ENCODE measurements at regions not wholly inside any gene's neighbourhood (a gene's known extent, or its start where the extent isn't known, plus 50 kb on each side); places are given as distances from the start of the nearest gene placed in this dataset.
A peak's percentile ranks its signal among the peaks of the same experiment; 100 is the strongest.
"Not testable (repeated sequence)": the region's sequence is repeated elsewhere in the genome, so short reads cannot be mapped to it uniquely, and the experiment has no call there.

- no peaks in the 10 kb centered on the region for H3K36me3 ChIP-seq (ENCODE audit: control insufficient read depth, insufficient read depth, low read length, severe bottlenecking)
- H3K9me3 ChIP-seq (ENCODE audit: control insufficient read depth, low read length): no peaks in the 10 kb centered on the region
- no peak overlapping the region for H3K4me3 ChIP-seq (ENCODE audit: low read length)
- no peak overlapping the region for H3K9ac ChIP-seq (ENCODE audit: low read length)
- H3K27me3 ChIP-seq (replicated peaks; ENCODE audit: control insufficient read depth, insufficient read depth, low read length): no peaks in the 10 kb centered on the region
- peaks cover 3% of the 10 kb centered on the region for H3K4me1 ChIP-seq (ENCODE audit: control insufficient read depth, insufficient read depth, low read length)
- DNase-seq (ENCODE audit: low read depth): no peak
Measured at GRCh38 chr6:147977851-147978465, 364.7 kb upstream of the SASH1 start.

- Histone ChIP-seq H3K4me3 (ENCODE audit: low read length) (no peak overlapping the region), H3K36me3 (ENCODE audit: control insufficient read depth, insufficient read depth, low read length, severe bottlenecking) (no peaks in the 10 kb centered on the region), H3K9ac (ENCODE audit: low read length) (no peak overlapping the region), H3K4me1 (ENCODE audit: control insufficient read depth, insufficient read depth, low read length) (no peaks in the 10 kb centered on the region), H3K27me3 (replicated peaks; ENCODE audit: control insufficient read depth, insufficient read depth, low read length) (no peaks in the 10 kb centered on the region), H3K9me3 (ENCODE audit: control insufficient read depth, low read length) (no peaks in the 10 kb centered on the region)
- no peak for DNase-seq (ENCODE audit: low read depth)
Measured at GRCh38 chr6:147979966-147980365, 362.7 kb upstream of the SASH1 start.

GRCh38 chr6:147983581-147984366, 358.9 kb upstream of the SASH1 start:
- no peak overlapping the region for H3K4me3 ChIP-seq (ENCODE audit: low read length)
- no peak overlapping the region for H3K9ac ChIP-seq (ENCODE audit: low read length)
- no peak for DNase-seq (ENCODE audit: low read depth)
- no peaks in the 10 kb centered on the region for H3K36me3 ChIP-seq (ENCODE audit: control insufficient read depth, insufficient read depth, low read length, severe bottlenecking)
- H3K9me3 ChIP-seq (ENCODE audit: control insufficient read depth, low read length): no peaks in the 10 kb centered on the region
- no peaks in the 10 kb centered on the region for H3K27me3 ChIP-seq (replicated peaks; ENCODE audit: control insufficient read depth, insufficient read depth, low read length)
- no peaks in the 10 kb centered on the region for H3K4me1 ChIP-seq (ENCODE audit: control insufficient read depth, insufficient read depth, low read length)

GRCh38 chr6:147986846-147987245, 355.8 kb upstream of the SASH1 start:
- no peak overlapping the region for H3K4me3 ChIP-seq (ENCODE audit: low read length)
- H3K9ac ChIP-seq (ENCODE audit: low read length): no peak overlapping the region
- H3K9me3 ChIP-seq (ENCODE audit: control insufficient read depth, low read length): peaks cover 3% of the 10 kb centered on the region
- no peak for DNase-seq (ENCODE audit: low read depth)
- no peaks in the 10 kb centered on the region for H3K27me3 ChIP-seq (replicated peaks; ENCODE audit: control insufficient read depth, insufficient read depth, low read length)
- H3K36me3 ChIP-seq (ENCODE audit: control insufficient read depth, insufficient read depth, low read length, severe bottlenecking): no peaks in the 10 kb centered on the region
- H3K4me1 ChIP-seq (ENCODE audit: control insufficient read depth, insufficient read depth, low read length): no peaks in the 10 kb centered on the region

- no peaks in the 10 kb centered on the region for H3K27me3 ChIP-seq (replicated peaks; ENCODE audit: control insufficient read depth, insufficient read depth, low read length)
- no peaks in the 10 kb centered on the region for H3K36me3 ChIP-seq (ENCODE audit: control insufficient read depth, insufficient read depth, low read length, severe bottlenecking)
- no peak overlapping the region for H3K4me3 ChIP-seq (ENCODE audit: low read length)
- H3K9ac ChIP-seq (ENCODE audit: low read length): no peak overlapping the region
- DNase-seq (ENCODE audit: low read depth): no peak
- H3K9me3 ChIP-seq (ENCODE audit: control insufficient read depth, low read length): peaks cover 6% of the 10 kb centered on the region
- H3K4me1 ChIP-seq (ENCODE audit: control insufficient read depth, insufficient read depth, low read length): no peaks in the 10 kb centered on the region
Measured at GRCh38 chr6:147990159-147990558, 352.5 kb upstream of the SASH1 start.

GRCh38 chr6:147991961-147992360, 350.7 kb upstream of the SASH1 start:
- H3K4me1 ChIP-seq (ENCODE audit: control insufficient read depth, insufficient read depth, low read length): no peaks in the 10 kb centered on the region
- no peak overlapping the region for H3K4me3 ChIP-seq (ENCODE audit: low read length)
- no peak overlapping the region for H3K9ac ChIP-seq (ENCODE audit: low read length)
- no peak for DNase-seq (ENCODE audit: low read depth)
- H3K36me3 ChIP-seq (ENCODE audit: control insufficient read depth, insufficient read depth, low read length, severe bottlenecking): no peaks in the 10 kb centered on the region
- H3K9me3 ChIP-seq (ENCODE audit: control insufficient read depth, low read length): peaks cover 6% of the 10 kb centered on the region
- H3K27me3 ChIP-seq (replicated peaks; ENCODE audit: control insufficient read depth, insufficient read depth, low read length): no peaks in the 10 kb centered on the region

- Histone ChIP-seq H3K9ac (ENCODE audit: low read length) (no peak overlapping the region), H3K36me3 (ENCODE audit: control insufficient read depth, insufficient read depth, low read length, severe bottlenecking) (no peaks in the 10 kb centered on the region), H3K9me3 (ENCODE audit: control insufficient read depth, low read length) (no peaks in the 10 kb centered on the region), H3K4me1 (ENCODE audit: control insufficient read depth, insufficient read depth, low read length) (no peaks in the 10 kb centered on the region), H3K27me3 (replicated peaks; ENCODE audit: control insufficient read depth, insufficient read depth, low read length) (no peaks in the 10 kb centered on the region), H3K4me3 (ENCODE audit: low read length) (no peak overlapping the region)
- DNase-seq (ENCODE audit: low read depth): no peak
Measured at GRCh38 chr6:147999001-147999540, 343.6 kb upstream of the SASH1 start.

GRCh38 chr6:148001844-148002642, 340.6 kb upstream of the SASH1 start:
- Histone ChIP-seq H3K27me3 (replicated peaks; ENCODE audit: control insufficient read depth, insufficient read depth, low read length) (no peaks in the 10 kb centered on the region), H3K9me3 (ENCODE audit: control insufficient read depth, low read length) (no peaks in the 10 kb centered on the region), H3K36me3 (ENCODE audit: control insufficient read depth, insufficient read depth, low read length, severe bottlenecking) (no peaks in the 10 kb centered on the region), H3K9ac (ENCODE audit: low read length) (no peak overlapping the region), H3K4me1 (ENCODE audit: control insufficient read depth, insufficient read depth, low read length) (no peaks in the 10 kb centered on the region), H3K4me3 (ENCODE audit: low read length) (no peak overlapping the region)
- peak; percentile 39 for DNase-seq (ENCODE audit: low read depth)

- H3K9me3 ChIP-seq (ENCODE audit: control insufficient read depth, low read length): no peaks in the 10 kb centered on the region
- H3K27me3 ChIP-seq (replicated peaks; ENCODE audit: control insufficient read depth, insufficient read depth, low read length): no peaks in the 10 kb centered on the region
- no peak overlapping the region for H3K9ac ChIP-seq (ENCODE audit: low read length)
- DNase-seq (ENCODE audit: low read depth): no peak
- no peaks in the 10 kb centered on the region for H3K4me1 ChIP-seq (ENCODE audit: control insufficient read depth, insufficient read depth, low read length)
- no peaks in the 10 kb centered on the region for H3K36me3 ChIP-seq (ENCODE audit: control insufficient read depth, insufficient read depth, low read length, severe bottlenecking)
- no peak overlapping the region for H3K4me3 ChIP-seq (ENCODE audit: low read length)
Measured at GRCh38 chr6:148004651-148005050, 338.0 kb upstream of the SASH1 start.

GRCh38 chr6:148005806-148006205, 336.8 kb upstream of the SASH1 start:
- H3K4me3 ChIP-seq (ENCODE audit: low read length): no peak overlapping the region
- H3K4me1 ChIP-seq (ENCODE audit: control insufficient read depth, insufficient read depth, low read length): no peaks in the 10 kb centered on the region
- no peaks in the 10 kb centered on the region for H3K36me3 ChIP-seq (ENCODE audit: control insufficient read depth, insufficient read depth, low read length, severe bottlenecking)
- no peaks in the 10 kb centered on the region for H3K9me3 ChIP-seq (ENCODE audit: control insufficient read depth, low read length)
- H3K9ac ChIP-seq (ENCODE audit: low read length): no peak overlapping the region
- no peaks in the 10 kb centered on the region for H3K27me3 ChIP-seq (replicated peaks; ENCODE audit: control insufficient read depth, insufficient read depth, low read length)
- no peak for DNase-seq (ENCODE audit: low read depth)

- DNase-seq (ENCODE audit: low read depth); H3K4me3 ChIP-seq (ENCODE audit: low read length); H3K27me3 ChIP-seq (replicated peaks; ENCODE audit: control insufficient read depth, insufficient read depth, low read length); H3K4me1 ChIP-seq (ENCODE audit: control insufficient read depth, insufficient read depth, low read length); H3K36me3 ChIP-seq (ENCODE audit: control insufficient read depth, insufficient read depth, low read length, severe bottlenecking); H3K9me3 ChIP-seq (ENCODE audit: control insufficient read depth, low read length); H3K9ac ChIP-seq (ENCODE audit: low read length): not testable (repeated sequence)
Measured at GRCh38 chr6:148010516-148010915, 332.1 kb upstream of the SASH1 start.
